Fibroblast of lung (primary cell): ENCODE measurements at regions not wholly inside any gene's neighbourhood (a gene's known extent, or its start where the extent isn't known, plus 50 kb on each side); places are given as distances from the start of the nearest gene placed in this dataset.

Experiments
- CTCF ChIP-seq, 2 donors: IDR thresholded peaks in 1 of 2; conservative IDR thresholded peaks in 1 of 2; 1 replicate in 1 of 2; 2 replicates in 1 of 2; pipeline ENCODE4 v1.5.1; 2011 to 2012; ENCODE audit warnings: low read length in 2 of 2, control low read depth in 1 of 2, inconsistent platforms in 1 of 2, low read depth in 1 of 2, mild to moderate bottlenecking in 1 of 2
- EZH2 ChIP-seq: IDR thresholded peaks from 2 replicates; pipeline ENCODE4 v1.5.1; 2012; ENCODE audit warnings: low read length, control low read depth, mild to moderate bottlenecking; ENCODE audit errors: missing control alignments

GRCh38 chr14:94888121-94888520 is 118.2 kb upstream of the GSC start:
- TF ChIP-seq CTCF (conservative IDR thresholded peaks at IDR 0.05 in 1 of 2, IDR thresholded peaks at IDR 0.05 in 1 of 2; ENCODE audit: low read depth in 1 of 2, low read length in 2 of 2) (no peak), EZH2 (no peak)
